Endothelial cell of umbilical vein (primary cell): ENCODE measurements at regions not wholly inside any gene's neighbourhood (a gene's known extent, or its start where the extent isn't known, plus 50 kb on each side); places are given as distances from the start of the nearest gene placed in this dataset.

Experiments
- BruUV-seq: library from RNA; stranded (reverse); fragments of 400-500 nt; replicated peaks from 2 replicates; lab custom pipeline; 2021; lab: Mats Ljungman, UMichigan
- CTCF ChIA-PET: fragments of 300-600, 350-600 bp; sonication (Branson Sonifier 250); formaldehyde crosslinking; loops from one replicate; lab custom pipeline; 2021; ENCODE audit warnings: antibody characterized with exemption, inconsistent platforms; lab: Charles Lee
- POLR2A ChIA-PET: fragments of 300-600, 350-600 bp; sonication (Branson Sonifier 250); formaldehyde crosslinking; loops from one replicate; lab custom pipeline; 2021; ENCODE audit warnings: antibody characterized with exemption, inconsistent platforms; lab: Charles Lee
- DNase-seq: peaks from one replicate; pipeline ENCODE4 v3.0.0-alpha.2; 2011; ENCODE audit warnings: low read depth, low spot score
- FAIRE-seq: peaks from 2 replicates; lab custom pipeline; 2011; peaks lifted over from hg19 to GRCh38; lab: Jason Lieb, UNC
- H2AFZ ChIP-seq: 2 replicates; pipeline ENCODE4 v1.6.0; 2012; ENCODE audit warnings: low read depth, low read length, control low read depth, inconsistent platforms
- H3K27ac ChIP-seq: 2 replicates; pipeline ENCODE4 v1.5.1; 2011; ENCODE audit warnings: low read depth, mild to moderate bottlenecking, control low read depth, low read length, moderate library complexity; ENCODE audit not compliant: insufficient read depth
- H3K27me3 ChIP-seq, 2 experiments: 2 replicates each; pipeline versions ENCODE4 v1.6.0 to v1.6.1; 2011; ENCODE audit warnings: low read length in 2 of 2, mixed read lengths in 1 of 2; ENCODE audit not compliant: control insufficient read depth in 2 of 2, insufficient read depth in 2 of 2
- H3K36me3 ChIP-seq, 2 experiments: 2 replicates in 1 of 2; 3 replicates in 1 of 2; pipeline ENCODE4 v1.5.1; 2011; ENCODE audit warnings: low read length in 2 of 2, mild to moderate bottlenecking in 1 of 2, moderate library complexity in 1 of 2; ENCODE audit not compliant: control insufficient read depth in 2 of 2, insufficient read depth in 2 of 2; ENCODE audit errors: extremely low read depth in 1 of 2
- H3K4me1 ChIP-seq: 3 replicates; pipeline ENCODE4 v1.5.1; 2011; ENCODE audit warnings: mild to moderate bottlenecking, low read length; ENCODE audit not compliant: control insufficient read depth, insufficient read depth; ENCODE audit errors: extremely low read depth
- H3K4me2 ChIP-seq: 2 replicates; pipeline ENCODE4 v1.6.1; 2011; ENCODE audit warnings: low read length, control low read depth, mixed read lengths; ENCODE audit not compliant: insufficient read depth
- H3K4me3 ChIP-seq, 3 experiments: fragments of 200-600 bp in 1 of 3; sonication (generic), shearing (Covaris generic) in 1 of 3; replicated peaks in 1 of 3; 2 replicates each; pipeline ENCODE4 v1.5.1; 2011 to 2016; ENCODE audit warnings: control low read depth in 3 of 3, low read length in 3 of 3, mild to moderate bottlenecking in 2 of 3, inconsistent platforms in 1 of 3, low read depth in 1 of 3, moderate library complexity in 1 of 3; ENCODE audit not compliant: insufficient read depth in 1 of 3
- H3K79me2 ChIP-seq: 2 replicates; pipeline ENCODE4 v1.6.0; 2012; ENCODE audit warnings: low read length, inconsistent platforms; ENCODE audit not compliant: control insufficient read depth, insufficient read depth
- H3K9ac ChIP-seq: replicated peaks from 2 replicates; pipeline ENCODE3; 2011; ENCODE audit warnings: low read length, control low read depth; ENCODE audit not compliant: insufficient read depth; ENCODE audit errors: extremely low read depth
- H3K9me1 ChIP-seq: replicated peaks from 3 replicates; pipeline ENCODE4 v1.6.0; 2011; ENCODE audit warnings: mild to moderate bottlenecking, low read length; ENCODE audit not compliant: control insufficient read depth, insufficient read depth; ENCODE audit errors: extremely low read depth
- H3K9me3 ChIP-seq: replicated peaks from 2 replicates; pipeline ENCODE4 v1.5.1; 2012; ENCODE audit warnings: low read length, inconsistent platforms; ENCODE audit not compliant: control insufficient read depth, insufficient read depth
- H4K20me1 ChIP-seq: replicated peaks from 2 replicates; pipeline ENCODE3; 2011; ENCODE audit warnings: mild to moderate bottlenecking, low read length; ENCODE audit not compliant: control insufficient read depth, insufficient read depth; ENCODE audit errors: extremely low read depth
- EZH2 ChIP-seq: IDR thresholded peaks from 2 replicates; pipeline ENCODE4 v1.6.1; 2012; ENCODE audit warnings: borderline replicate concordance, low read depth, mild to moderate bottlenecking, moderate library complexity, low read length, inconsistent platforms; ENCODE audit not compliant: severe bottlenecking
- FOS ChIP-seq: IDR thresholded peaks from 2 replicates; pipeline ENCODE4 v1.6.1; 2011; ENCODE audit warnings: mild to moderate bottlenecking, low read length, moderate library complexity, borderline replicate concordance; ENCODE audit not compliant: insufficient read depth
- GATA2 ChIP-seq: IDR thresholded peaks from 2 replicates; pipeline ENCODE4 v1.7.0; 2011; ENCODE audit warnings: low read depth, mild to moderate bottlenecking, moderate library complexity, mixed read lengths, low read length; ENCODE audit not compliant: insufficient read length, insufficient read depth
- JUN ChIP-seq: IDR thresholded peaks from 2 replicates; pipeline ENCODE4 v1.6.1; 2011; ENCODE audit warnings: borderline replicate concordance, low read depth; ENCODE audit not compliant: insufficient read length, insufficient read depth
- MYC ChIP-seq: IDR thresholded peaks from one replicate; pipeline ENCODE4 v1.6.1; 2011; ENCODE audit warnings: mild to moderate bottlenecking, low read depth, low read length
- POLR2A ChIP-seq: IDR thresholded peaks from 2 replicates; pipeline ENCODE4 v1.6.1; 2012; ENCODE audit warnings: low read depth, mild to moderate bottlenecking, control low read depth, low read length
- POLR2AphosphoS5 ChIP-seq: IDR thresholded peaks from 2 replicates; pipeline ENCODE4 v1.6.1; 2012; ENCODE audit warnings: low read depth, mild to moderate bottlenecking, control low read depth, low read length, moderate library complexity; ENCODE audit not compliant: insufficient read depth
- dilution Hi-C: fragments of 300-500 bp; cut with MboI; formaldehyde crosslinking; loops from one replicate; pipeline ENCODE4 v1.15.0; 2019; ENCODE audit warnings: low sequenced_read_pairs; ENCODE audit not compliant: extremely low pct_ligation_motif_present
- intact Hi-C: fragments of 100-400 bp; cut with micrococcal nuclease; formaldehyde crosslinking; loops from one replicate; pipeline ENCODE4 v1.10.0; 2022
- TF ChIP-seq, protein P1 (sequence below), 2 donors: IDR thresholded peaks; 1 replicate in 1 of 2; 2 replicates in 1 of 2; pipeline ENCODE4 v1.5.1; 2011; ENCODE audit warnings: low read length in 2 of 2, mild to moderate bottlenecking in 2 of 2, moderate library complexity in 2 of 2, control low read depth in 1 of 2, inconsistent platforms in 1 of 2, low read depth in 1 of 2; ENCODE audit not compliant: insufficient read depth in 1 of 2; ENCODE audit errors: extremely low read depth in 1 of 2
- TF ChIP-seq, protein P2 (sequence below): IDR thresholded peaks from 2 replicates; pipeline ENCODE4 v1.6.1; 2011; ENCODE audit not compliant: insufficient read depth, insufficient read length

DNA sequence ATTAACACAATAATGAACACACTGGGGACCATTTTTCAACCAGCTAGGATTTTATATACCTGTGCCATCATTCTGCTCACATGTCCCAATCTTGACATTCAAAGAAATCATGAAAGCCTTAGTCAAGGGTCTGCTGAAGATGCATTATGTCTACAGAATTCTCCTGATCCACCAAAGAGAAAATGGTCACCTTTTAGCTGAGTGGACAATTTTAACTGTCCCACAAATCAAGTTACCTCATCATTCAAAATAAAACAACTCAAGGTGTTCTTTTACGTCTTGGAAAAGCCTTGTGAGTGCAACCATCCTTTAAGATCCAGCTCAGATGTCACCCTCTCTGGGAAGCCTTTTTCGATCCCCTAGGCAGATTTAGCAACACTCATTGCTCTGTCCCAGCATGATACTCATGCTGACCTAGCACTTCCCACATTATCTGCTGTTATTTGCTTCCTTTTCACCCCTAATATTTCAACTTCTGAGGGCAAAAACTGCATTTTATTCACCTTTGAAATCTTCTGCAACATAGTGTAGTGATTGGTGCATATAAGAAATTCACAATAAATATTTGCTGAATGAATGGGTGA, 80.1 kb downstream of the LMO4 start:
- CTCF ChIA-PET: no interaction called here
- H3K4me1 ChIP-seq: no peaks in the 10 kb centered on the region
- TF ChIP-seq EZH2: no peak
- TF ChIP-seq FOS: no peak
- no peak for TF ChIP-seq POLR2AphosphoS5
- H3K27me3 ChIP-seq: no peaks in the 10 kb centered on the region
- dilution Hi-C loops (no loop called here), intact Hi-C loops (no loop called here)
- no TSS peak for BruUV-seq
- H3K4me2 ChIP-seq: no peak overlapping the region
- H3K4me3 ChIP-seq: no peak overlapping the region
- H4K20me1 ChIP-seq: no peaks in the 10 kb centered on the region
- FAIRE-seq (no peak), DNase-seq (no peak)
- H3K36me3 ChIP-seq: no peaks in the 10 kb centered on the region
- no peaks in the 10 kb centered on the region for H3K79me2 ChIP-seq
- POLR2A ChIA-PET: no interaction called here
- no peak overlapping the region for H3K9ac ChIP-seq
- no peak overlapping the region for H3K27ac ChIP-seq
- H2AFZ ChIP-seq: no peak overlapping the region
- H3K9me3 ChIP-seq: no peaks in the 10 kb centered on the region
- peaks cover 4% of the 10 kb centered on the region for H3K9me1 ChIP-seq

DNA sequence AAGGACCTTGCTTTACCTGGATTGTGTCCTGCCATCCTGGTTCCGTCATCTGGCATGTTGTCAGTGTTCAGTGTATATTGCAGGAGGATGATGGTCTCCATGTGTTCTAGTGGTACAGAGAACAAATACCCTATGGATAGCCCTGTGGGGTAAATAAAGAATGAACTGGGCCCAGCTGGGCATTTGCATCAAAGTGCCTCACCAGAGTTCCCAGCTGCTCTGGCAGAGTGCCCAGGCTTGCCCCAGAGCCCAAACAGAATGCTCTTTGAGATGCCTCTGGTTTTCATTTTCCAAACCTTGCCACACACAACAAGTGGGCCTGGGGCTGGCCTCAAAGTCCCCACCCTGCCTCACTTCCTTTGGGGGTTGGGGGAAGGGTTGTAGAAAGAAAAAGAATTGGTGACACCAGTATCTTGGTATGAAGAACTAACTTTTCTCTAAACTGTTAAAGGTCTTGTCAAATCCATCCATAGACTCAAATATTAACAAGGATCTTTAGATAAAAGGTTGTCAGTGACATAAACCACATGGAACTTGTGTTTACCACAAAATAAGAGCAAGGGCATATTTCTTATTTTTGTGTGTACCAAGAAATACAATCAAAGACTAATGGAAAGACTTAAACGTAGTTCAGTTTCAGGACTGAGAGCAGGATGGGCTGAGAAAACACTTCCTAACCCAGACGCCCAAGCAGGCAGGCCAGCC, 82.2 kb downstream of the LMO4 start:
- dilution Hi-C loops (no loop called here), intact Hi-C loops (no loop called here)
- H3K4me2 ChIP-seq: no peak overlapping the region
- BruUV-seq: no TSS peak
- CTCF ChIA-PET: no interaction called here
- H2AFZ ChIP-seq: no peak overlapping the region
- H3K36me3 ChIP-seq: no peaks in the 10 kb centered on the region
- no peaks in the 10 kb centered on the region for H3K4me1 ChIP-seq
- TF ChIP-seq, protein P1, sequence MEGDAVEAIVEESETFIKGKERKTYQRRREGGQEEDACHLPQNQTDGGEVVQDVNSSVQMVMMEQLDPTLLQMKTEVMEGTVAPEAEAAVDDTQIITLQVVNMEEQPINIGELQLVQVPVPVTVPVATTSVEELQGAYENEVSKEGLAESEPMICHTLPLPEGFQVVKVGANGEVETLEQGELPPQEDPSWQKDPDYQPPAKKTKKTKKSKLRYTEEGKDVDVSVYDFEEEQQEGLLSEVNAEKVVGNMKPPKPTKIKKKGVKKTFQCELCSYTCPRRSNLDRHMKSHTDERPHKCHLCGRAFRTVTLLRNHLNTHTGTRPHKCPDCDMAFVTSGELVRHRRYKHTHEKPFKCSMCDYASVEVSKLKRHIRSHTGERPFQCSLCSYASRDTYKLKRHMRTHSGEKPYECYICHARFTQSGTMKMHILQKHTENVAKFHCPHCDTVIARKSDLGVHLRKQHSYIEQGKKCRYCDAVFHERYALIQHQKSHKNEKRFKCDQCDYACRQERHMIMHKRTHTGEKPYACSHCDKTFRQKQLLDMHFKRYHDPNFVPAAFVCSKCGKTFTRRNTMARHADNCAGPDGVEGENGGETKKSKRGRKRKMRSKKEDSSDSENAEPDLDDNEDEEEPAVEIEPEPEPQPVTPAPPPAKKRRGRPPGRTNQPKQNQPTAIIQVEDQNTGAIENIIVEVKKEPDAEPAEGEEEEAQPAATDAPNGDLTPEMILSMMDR (IDR thresholded peaks at IDR 0.05; ENCODE audit: extremely low read depth in 1 of 2, insufficient read depth in 1 of 2, low read depth in 1 of 2, low read length in 2 of 2): no peak
- TF ChIP-seq MYC (no peak), FOS (no peak), POLR2A (no peak), EZH2 (no peak), GATA2 (no peak), POLR2AphosphoS5 (no peak), JUN (no peak)
- TF ChIP-seq, protein P2, sequence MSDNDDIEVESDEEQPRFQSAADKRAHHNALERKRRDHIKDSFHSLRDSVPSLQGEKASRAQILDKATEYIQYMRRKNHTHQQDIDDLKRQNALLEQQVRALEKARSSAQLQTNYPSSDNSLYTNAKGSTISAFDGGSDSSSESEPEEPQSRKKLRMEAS: no peak
- H3K27ac ChIP-seq: no peak overlapping the region
- no peaks in the 10 kb centered on the region for H3K79me2 ChIP-seq
- no peak overlapping the region for H3K4me3 ChIP-seq
- peaks cover 4% of the 10 kb centered on the region for H3K9me1 ChIP-seq
- POLR2A ChIA-PET: no interaction called here
- no peaks in the 10 kb centered on the region for H4K20me1 ChIP-seq
- no peak overlapping the region for H3K9ac ChIP-seq
- no peak for FAIRE-seq
- no peak for DNase-seq
- no peaks in the 10 kb centered on the region for H3K27me3 ChIP-seq
- no peaks in the 10 kb centered on the region for H3K9me3 ChIP-seq
